Esophagus squamous epithelium (tissue), 5 donors: ENCODE measurements at regions not wholly inside any gene's neighbourhood (a gene's known extent, or its start where the extent isn't known, plus 50 kb on each side); places are given as distances from the start of the nearest gene placed in this dataset.

Experiments used
- DNase-seq: peaks from one replicate; lab custom pipeline; 2025; lab: John Stamatoyannopoulos, UW
- H3K27ac ChIP-seq, 4 donors: fragments of 200-600 bp; sonication (generic); one replicate each; pipeline ENCODE4 v1.5.1; 2016 to 2019; ENCODE audit warnings: mild to moderate bottlenecking in 1 of 4
- H3K27me3 ChIP-seq, 4 donors: fragments of 200-600 bp; sonication (generic); 1 replicate in 3 of 4; 2 replicates in 1 of 4; pipeline versions ENCODE4 v1.5.1 to v1.6.0; 2017 to 2021; ENCODE audit warnings: antibody characterized with exemption in 1 of 4
- H3K36me3 ChIP-seq, 3 donors: fragments of 200-600 bp; sonication (generic); one replicate each; pipeline ENCODE4 v1.5.1; 2016 to 2019
- H3K4me1 ChIP-seq, 3 donors: fragments of 200-600 bp; sonication (generic); one replicate each; pipeline ENCODE4 v1.5.1; 2017 to 2019
- H3K4me3 ChIP-seq, 4 donors: fragments of 200-600 bp; sonication (generic); 1 replicate in 3 of 4; 2 replicates in 1 of 4; pipeline ENCODE4 v1.5.1; 2016 to 2019; ENCODE audit warnings: mild to moderate bottlenecking in 2 of 4, moderate library complexity in 1 of 4
- H3K9me3 ChIP-seq, 3 donors: fragments of 200-600 bp; sonication (generic); one replicate each; pipeline ENCODE4 v1.5.1; 2016 to 2019
- CTCF ChIP-seq, 6 experiments: fragments of 450-650 bp in 4 of 6; fragments of 200-600 bp in 2 of 6; sonication (generic) in 2 of 6; IDR thresholded peaks; one replicate each; pipeline ENCODE4 v1.5.1; 2016 to 2019; ENCODE audit warnings: antibody characterized with exemption in 6 of 6, mild to moderate bottlenecking in 4 of 6, moderate library complexity in 4 of 6
- POLR2A ChIP-seq, 4 donors: fragments of 450-650 bp; IDR thresholded peaks; one replicate each; pipeline ENCODE4 v1.6.1; 2017; ENCODE audit warnings: antibody characterized with exemption in 4 of 4, mild to moderate bottlenecking in 4 of 4, moderate library complexity in 3 of 4
- WGBS, 2 donors: methylation state at CpG; one replicate each; pipeline ENCODE4 v1.1.5; 2018; 5-methylcytosine and 5-hydroxymethylcytosine counted together
- intact Hi-C: fragments of 100-400 bp; cut with DNase I; formaldehyde crosslinking; loops from one replicate; pipeline ENCODE4 v1.15.0; 2022
- donor health status: DM: yes; HTN: yes; CAD: no.

- no peaks in the 10 kb centered on the region for H3K27me3 ChIP-seq
- no peak for TF ChIP-seq POLR2A (IDR thresholded peaks at IDR 0.05)
- TF ChIP-seq CTCF (IDR thresholded peaks at IDR 0.05) = no peak
- no peak overlapping the region for H3K27ac ChIP-seq
- no peaks in the 10 kb centered on the region for H3K36me3 ChIP-seq
- intact Hi-C loops = no loop called here
- H3K4me1 ChIP-seq = peaks cover 0 to 10% (median 0%) of the 10 kb centered on the region in 3 donors
- no peak overlapping the region for H3K4me3 ChIP-seq
- H3K9me3 ChIP-seq = no peaks in the 10 kb centered on the region
- no peak for DNase-seq
Measured at GRCh38 chr9:21660976-21661375, 141.5 kb upstream of the MTAP start.

GRCh38 chr9:21661626-21662025, 140.8 kb upstream of the MTAP start:
- intact Hi-C loops = no loop called here
- Histone ChIP-seq H3K36me3 (no peaks in the 10 kb centered on the region), H3K4me1 (peaks cover 0 to 10% (median 0%) of the 10 kb centered on the region in 3 donors), H3K27me3 (no peaks in the 10 kb centered on the region), H3K27ac (no peak overlapping the region), H3K4me3 (no peak overlapping the region), H3K9me3 (no peaks in the 10 kb centered on the region)
- DNase-seq = no peak
- TF ChIP-seq CTCF (IDR thresholded peaks at IDR 0.05) (no peak), POLR2A (IDR thresholded peaks at IDR 0.05) (no peak)

- Histone ChIP-seq H3K4me1 (no peaks in the 10 kb centered on the region), H3K27me3 (no peaks in the 10 kb centered on the region), H3K4me3 (no peak overlapping the region), H3K36me3 (no peaks in the 10 kb centered on the region), H3K9me3 (no peaks in the 10 kb centered on the region), H3K27ac (no peak overlapping the region)
- no peak for DNase-seq
- intact Hi-C loops = no loop called here
- TF ChIP-seq POLR2A (IDR thresholded peaks at IDR 0.05) = no peak
- TF ChIP-seq CTCF (IDR thresholded peaks at IDR 0.05) = no peak
- WGBS, 2 donors = 20 to 24% methylated on average over 2 to 3 of the region's 3 CpGs
Measured at GRCh38 chr9:21668516-21668915, 133.9 kb upstream of the MTAP start.

- Histone ChIP-seq H3K9me3 (no peaks in the 10 kb centered on the region), H3K27me3 (no peaks in the 10 kb centered on the region), H3K4me1 (no peaks in the 10 kb centered on the region), H3K27ac (no peak overlapping the region), H3K4me3 (no peak overlapping the region), H3K36me3 (no peaks in the 10 kb centered on the region)
- no peak for DNase-seq
- 60 to 81% methylated on average over 3 of the region's 3 CpGs for WGBS, 2 donors
- TF ChIP-seq POLR2A (IDR thresholded peaks at IDR 0.05) (no peak), CTCF (IDR thresholded peaks at IDR 0.05) (no peak)
- intact Hi-C loops = no loop called here
Measured at GRCh38 chr9:21669701-21670100, 132.7 kb upstream of the MTAP start.

- intact Hi-C loops = no loop called here
- no peaks in the 10 kb centered on the region for H3K27me3 ChIP-seq
Measured at GRCh38 chr9:21670374-21670773, 132.1 kb upstream of the MTAP start.

More at GRCh38 chr9:21670374-21670773, 132.1 kb upstream of the MTAP start:
- no peak overlapping the region for H3K27ac ChIP-seq
- no peak overlapping the region for H3K4me3 ChIP-seq
- H3K9me3 ChIP-seq = no peaks in the 10 kb centered on the region
- no peak for DNase-seq
- no peaks in the 10 kb centered on the region for H3K36me3 ChIP-seq
- TF ChIP-seq CTCF (IDR thresholded peaks at IDR 0.05) (no peak), POLR2A (IDR thresholded peaks at IDR 0.05) (no peak)
- no peaks in the 10 kb centered on the region for H3K4me1 ChIP-seq
- WGBS, 2 donors = 43 to 79% methylated on average over 2 of the region's 2 CpGs
